HG03095 (cell line): ENCODE measurements at regions not wholly inside any gene's neighbourhood (a gene's known extent, or its start where the extent isn't known, plus 50 kb on each side); places are given as distances from the start of the nearest gene placed in this dataset.

Experiments used
- ATAC-seq: cut with Tn5 transposase; IDR thresholded peaks from one replicate; pipeline ENCODE4 v1.9.1; 2021; ENCODE audit warnings: moderate library complexity; ENCODE audit not compliant: unreplicated experiment

- ATAC-seq: no peak
Measured at GRCh38 chr3:43865887-43866528, 175.3 kb downstream of the ABHD5 start.

- ATAC-seq: no peak
Measured at GRCh38 chr3:43866529-43867353, 176.0 kb downstream of the ABHD5 start.

GRCh38 chr3:43867436-43868072 is 176.8 kb downstream of the ABHD5 start:
- ATAC-seq: no peak

- no peak for ATAC-seq
Measured at GRCh38 chr3:43869491-43869890, 178.8 kb downstream of the ABHD5 start.

- no peak for ATAC-seq
Measured at GRCh38 chr3:43870120-43870519, 179.4 kb downstream of the ABHD5 start.

GRCh38 chr3:43870844-43871626 is 180.3 kb downstream of the ABHD5 start:
- ATAC-seq: no peak

GRCh38 chr3:43871627-43872245 is 181.0 kb downstream of the ABHD5 start:
- no peak for ATAC-seq

GRCh38 chr3:43872301-43872700 is 181.6 kb downstream of the ABHD5 start:
- no peak for ATAC-seq

GRCh38 chr3:43872901-43873300 is 182.2 kb downstream of the ABHD5 start:
- ATAC-seq: no peak

- ATAC-seq: no peak
Measured at GRCh38 chr3:43873723-43874122, 183.0 kb downstream of the ABHD5 start.

- no peak for ATAC-seq
Measured at GRCh38 chr3:43874290-43874689, 183.6 kb downstream of the ABHD5 start.

GRCh38 chr3:43874731-43875130 is 184.0 kb downstream of the ABHD5 start:
- ATAC-seq: no peak

GRCh38 chr3:43876648-43877047 is 185.9 kb downstream of the ABHD5 start:
- no peak for ATAC-seq

GRCh38 chr3:43879166-43879565 is 188.4 kb downstream of the ABHD5 start:
- ATAC-seq: no peak

GRCh38 chr3:43882976-43883680 is 192.4 kb downstream of the ABHD5 start:
- ATAC-seq: no peak

GRCh38 chr3:43883729-43884396 is 193.1 kb downstream of the ABHD5 start:
- ATAC-seq: no peak

- ATAC-seq: no peak
Measured at GRCh38 chr3:43884581-43884980, 193.8 kb downstream of the ABHD5 start.

GRCh38 chr3:43885908-43886618 is 195.3 kb downstream of the ABHD5 start:
- ATAC-seq: no peak

- ATAC-seq: peak; percentile 11
Measured at GRCh38 chr3:43892061-43892460, 201.3 kb downstream of the ABHD5 start.
